GM13976 (cell line): ENCODE measurements at regions not wholly inside any gene's neighbourhood (a gene's known extent, or its start where the extent isn't known, plus 50 kb on each side); places are given as distances from the start of the nearest gene placed in this dataset.

ENCODE experiments used
- DNase-seq: peaks from one replicate; pipeline ENCODE4 v3.0.0; 2012; ENCODE audit warnings: low spot score
- in situ Hi-C: fragments of 300-500 bp; cut with MboI; formaldehyde crosslinking; loops from one replicate; pipeline ENCODE4 v1.12.0; 2022; ENCODE audit warnings: low sequenced_read_pairs, mixed read lengths, inconsistent platforms; ENCODE audit not compliant: unreplicated experiment
- TF ChIP-seq, protein P1 (sequence below): IDR thresholded peaks from 2 replicates; pipeline ENCODE4 v1.5.1; 2012; ENCODE audit warnings: borderline replicate concordance, mild to moderate bottlenecking; ENCODE audit not compliant: insufficient read depth; ENCODE audit errors: extremely low read depth, missing control alignments, control extremely low read depth

DNA sequence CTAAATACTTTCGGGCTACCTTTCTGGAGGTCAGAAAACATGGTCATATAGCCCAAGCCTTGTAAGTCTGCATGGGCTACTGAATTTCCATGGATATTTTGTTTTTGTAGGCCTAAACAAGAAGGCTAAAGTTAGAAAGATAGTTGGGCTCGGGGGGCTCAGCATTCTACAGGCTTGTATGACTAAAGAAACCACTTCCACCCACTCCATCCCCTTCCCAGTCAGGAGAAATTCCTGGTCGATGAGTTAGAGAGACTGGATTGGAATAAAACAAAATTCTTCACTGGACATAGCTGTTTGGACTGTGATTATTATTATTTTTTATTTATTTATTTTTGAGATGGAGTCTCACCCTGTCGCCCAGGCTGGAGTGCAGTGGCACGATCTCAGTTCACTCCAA, 539.4 kb upstream of the TNP1 start:
- TF ChIP-seq, protein P1, sequence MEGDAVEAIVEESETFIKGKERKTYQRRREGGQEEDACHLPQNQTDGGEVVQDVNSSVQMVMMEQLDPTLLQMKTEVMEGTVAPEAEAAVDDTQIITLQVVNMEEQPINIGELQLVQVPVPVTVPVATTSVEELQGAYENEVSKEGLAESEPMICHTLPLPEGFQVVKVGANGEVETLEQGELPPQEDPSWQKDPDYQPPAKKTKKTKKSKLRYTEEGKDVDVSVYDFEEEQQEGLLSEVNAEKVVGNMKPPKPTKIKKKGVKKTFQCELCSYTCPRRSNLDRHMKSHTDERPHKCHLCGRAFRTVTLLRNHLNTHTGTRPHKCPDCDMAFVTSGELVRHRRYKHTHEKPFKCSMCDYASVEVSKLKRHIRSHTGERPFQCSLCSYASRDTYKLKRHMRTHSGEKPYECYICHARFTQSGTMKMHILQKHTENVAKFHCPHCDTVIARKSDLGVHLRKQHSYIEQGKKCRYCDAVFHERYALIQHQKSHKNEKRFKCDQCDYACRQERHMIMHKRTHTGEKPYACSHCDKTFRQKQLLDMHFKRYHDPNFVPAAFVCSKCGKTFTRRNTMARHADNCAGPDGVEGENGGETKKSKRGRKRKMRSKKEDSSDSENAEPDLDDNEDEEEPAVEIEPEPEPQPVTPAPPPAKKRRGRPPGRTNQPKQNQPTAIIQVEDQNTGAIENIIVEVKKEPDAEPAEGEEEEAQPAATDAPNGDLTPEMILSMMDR: no peak
- in situ Hi-C loops: no loop called here
- DNase-seq: no peak

GRCh38 chr2:217398860-217399259, 539.0 kb upstream of the TNP1 start:
- in situ Hi-C loops: no loop called here
- DNase-seq: no peak
- TF ChIP-seq, protein P1: no peak

DNA sequence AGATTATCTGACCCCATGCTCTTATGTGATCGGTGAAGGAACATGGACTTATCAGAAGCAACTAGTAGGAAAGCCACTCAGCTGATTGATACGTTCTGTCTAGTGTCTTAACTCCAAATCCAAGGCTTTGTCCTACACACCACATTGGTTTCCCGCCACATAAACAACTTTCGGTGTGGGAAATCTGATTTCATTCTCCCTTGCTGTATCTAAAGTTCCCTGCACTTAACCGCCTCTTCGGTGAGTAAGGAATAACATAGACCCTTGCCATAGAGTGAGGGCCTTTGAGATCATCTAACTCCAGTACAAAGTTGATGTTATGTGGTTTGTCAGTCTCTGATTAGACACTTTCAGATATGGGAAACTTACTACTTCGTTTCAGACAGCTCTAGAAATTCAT, 538.2 kb upstream of the TNP1 start:
- TF ChIP-seq, protein P1: no peak

GRCh38 chr2:217396586-217396985, 536.7 kb upstream of the TNP1 start:
- TF ChIP-seq, protein P1: no peak
- DNase-seq: no peak
- in situ Hi-C loops: no loop called here

More for the DNA sequence above, 538.2 kb upstream of the TNP1 start:
- no peak for DNase-seq
- in situ Hi-C loops: no loop called here

GRCh38 chr2:217396165-217396564, 536.3 kb upstream of the TNP1 start:
- in situ Hi-C loops: no loop called here
- TF ChIP-seq, protein P1: no peak
- DNase-seq: no peak

- no peak for DNase-seq
- TF ChIP-seq, protein P1: no peak
- in situ Hi-C loops: no loop called here
Measured at GRCh38 chr2:217394510-217395351, 534.9 kb upstream of the TNP1 start.

DNA sequence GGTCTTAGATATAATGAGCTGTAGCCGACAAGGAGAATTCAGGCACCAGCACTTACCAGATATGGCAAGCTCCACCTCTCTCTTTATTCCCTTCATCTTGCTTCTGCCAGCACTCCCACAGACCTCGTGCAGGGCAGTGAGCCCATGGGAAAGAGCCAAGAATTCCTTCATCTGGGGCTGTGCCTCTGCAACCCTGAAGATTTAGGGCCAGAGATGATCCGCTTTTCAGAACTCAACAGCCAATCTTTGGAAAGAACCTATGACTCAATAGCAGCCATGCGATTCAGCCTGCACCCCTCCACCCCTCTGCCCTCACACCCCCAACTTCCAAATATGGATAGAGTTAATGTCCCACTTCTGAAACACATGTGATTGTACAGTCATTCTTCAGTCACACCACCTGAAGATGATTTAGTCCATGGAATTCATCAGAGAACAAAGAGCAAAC, 533.7 kb upstream of the TNP1 start:
- DNase-seq: no peak
- TF ChIP-seq, protein P1: no peak
- in situ Hi-C loops: no loop called here
